Muscle of back (tissue), 3 donors: ENCODE measurements at regions not wholly inside any gene's neighbourhood (a gene's known extent, or its start where the extent isn't known, plus 50 kb on each side); places are given as distances from the start of the nearest gene placed in this dataset.
"Not testable (repeated sequence)": the region's sequence is repeated elsewhere in the genome, so short reads cannot be mapped to it uniquely, and the experiment has no call there.

Experiments
- DNase-seq, 3 donors: peaks; one replicate each; pipeline versions ENCODE4 v3.0.0 to v3.0.0-alpha.2; 2013

DNA sequence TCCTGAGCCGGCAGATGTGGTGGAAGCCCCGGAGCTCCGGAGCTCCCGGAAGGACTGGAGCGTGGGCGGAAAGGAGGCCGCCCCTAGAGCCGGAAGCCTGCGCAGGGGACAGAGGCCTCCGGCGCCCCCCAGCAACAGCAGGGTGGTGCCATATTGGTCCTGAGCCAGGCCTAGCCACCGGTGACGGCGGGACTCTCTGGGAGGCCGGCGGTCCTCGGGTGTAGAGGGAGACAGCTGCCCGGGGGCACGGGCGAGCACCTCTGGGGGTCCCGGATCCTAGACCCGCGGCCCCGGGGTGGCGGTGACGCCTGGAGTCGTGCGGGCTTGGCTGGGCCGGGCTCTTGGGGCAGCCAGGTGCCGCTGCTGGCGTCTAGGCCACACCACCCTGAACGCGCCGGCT lies 1472.2 kb downstream of the FOXD4L5 start:
- not testable (repeated sequence) for DNase-seq

GRCh38 chr9:63804205-63804604 lies 1480.8 kb downstream of the FOXD4L5 start:
- DNase-seq, result not testable (repeated sequence)

DNA sequence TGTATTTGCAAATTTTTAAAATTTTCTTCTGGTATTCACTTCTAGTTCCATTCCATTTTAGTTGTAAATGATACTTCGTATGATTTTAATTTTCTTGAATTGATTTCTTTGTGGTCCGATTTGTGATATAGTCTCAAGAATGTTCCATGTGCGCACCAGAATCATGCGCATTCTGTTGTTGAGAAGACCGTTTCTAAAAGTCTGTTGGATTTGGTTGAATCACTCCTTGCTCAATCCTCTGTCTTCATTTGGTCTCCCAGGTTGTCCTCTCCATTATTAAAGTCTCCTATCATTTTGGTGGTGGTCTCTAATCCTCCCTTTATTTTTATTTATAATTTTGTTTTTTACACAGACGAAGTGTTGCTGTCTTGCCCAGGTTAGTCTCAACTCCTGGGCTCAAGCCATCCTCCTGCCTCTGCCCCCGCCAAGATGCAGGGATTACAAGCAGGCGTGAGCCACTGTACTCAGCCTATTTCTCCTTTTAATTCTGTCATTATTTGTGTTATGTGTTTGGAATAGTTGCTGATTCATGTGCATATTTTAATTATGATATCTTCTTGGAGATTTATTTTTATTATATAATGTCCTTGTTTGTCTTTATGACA lies 1490.8 kb downstream of the FOXD4L5 start:
- not testable (repeated sequence) for DNase-seq

DNA sequence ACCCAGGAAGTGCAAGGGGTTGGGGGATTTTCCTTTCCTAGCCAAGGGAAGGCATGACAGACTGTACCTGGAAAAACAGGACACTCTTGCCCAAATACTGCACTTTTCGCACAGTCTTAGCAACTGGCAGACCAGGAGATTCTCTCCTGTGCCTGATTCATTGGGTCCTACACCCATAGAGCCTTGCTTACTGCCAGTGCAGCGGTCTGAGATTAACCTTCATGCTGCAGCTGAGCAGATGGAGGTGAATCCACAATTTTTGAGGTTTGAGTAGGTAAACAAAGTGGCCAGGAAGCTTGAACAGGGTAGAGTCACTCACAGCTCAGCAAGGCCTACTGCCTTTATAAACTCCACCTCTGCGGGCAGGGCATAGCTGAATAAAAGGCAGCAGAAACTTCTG lies 1497.6 kb downstream of the FOXD4L5 start:
- DNase-seq, result not testable (repeated sequence)

GRCh38 chr9:63785059-63785458 lies 1500.0 kb downstream of the FOXD4L5 start:
- DNase-seq, result not testable (repeated sequence)

DNA sequence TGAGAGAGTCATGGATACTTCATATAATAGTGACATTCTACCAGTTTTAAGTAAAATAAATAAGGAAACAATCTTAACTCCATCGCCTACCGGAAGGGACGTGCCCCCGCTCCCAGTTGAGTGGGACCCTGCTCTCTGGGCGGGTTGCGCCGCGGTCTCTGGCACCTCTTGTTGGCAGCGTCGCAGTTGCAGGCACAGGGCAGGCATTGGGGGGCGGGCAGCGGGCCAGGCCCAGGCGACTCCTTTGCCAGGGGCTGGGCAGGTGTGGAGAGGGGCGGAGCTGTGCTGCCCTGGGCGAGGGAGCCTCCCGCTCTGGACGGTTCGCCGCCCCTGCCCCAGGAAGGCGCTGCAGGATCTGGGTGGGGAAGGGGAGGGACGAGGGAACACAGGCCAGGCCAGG lies 1500.6 kb downstream of the FOXD4L5 start:
- DNase-seq, result not testable (repeated sequence)

DNA sequence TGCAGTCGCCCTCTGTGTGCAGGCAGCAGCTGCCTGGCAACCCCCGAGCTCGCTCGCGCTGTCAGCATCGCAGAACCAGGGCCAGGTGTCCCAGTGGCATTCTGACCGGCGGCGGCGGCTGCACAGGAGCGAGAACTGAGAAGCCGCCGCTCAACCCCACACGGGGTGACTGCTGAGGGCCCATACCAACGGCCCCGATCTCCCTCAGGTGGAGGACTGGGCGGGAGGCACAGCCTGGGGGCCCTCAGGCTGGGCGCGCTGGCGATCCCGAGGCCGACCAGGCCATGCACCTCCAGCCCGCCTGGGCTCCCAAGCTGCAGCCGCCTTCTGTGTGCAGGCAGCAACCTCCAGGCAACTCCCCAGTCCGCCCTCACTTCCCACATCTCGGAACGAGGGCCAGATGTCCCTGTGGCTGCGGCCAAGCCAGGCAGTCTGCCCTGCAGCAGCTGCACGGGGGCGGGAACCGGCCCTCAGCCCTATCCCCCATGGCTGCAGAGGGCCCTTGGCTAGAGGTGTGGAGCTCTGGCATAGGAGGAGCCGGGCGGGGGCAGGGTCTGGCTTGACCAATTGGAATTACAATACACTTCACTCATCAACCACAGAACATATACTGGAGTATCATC lies 1503.1 kb downstream of the FOXD4L5 start:
- DNase-seq, result not testable (repeated sequence)

DNA sequence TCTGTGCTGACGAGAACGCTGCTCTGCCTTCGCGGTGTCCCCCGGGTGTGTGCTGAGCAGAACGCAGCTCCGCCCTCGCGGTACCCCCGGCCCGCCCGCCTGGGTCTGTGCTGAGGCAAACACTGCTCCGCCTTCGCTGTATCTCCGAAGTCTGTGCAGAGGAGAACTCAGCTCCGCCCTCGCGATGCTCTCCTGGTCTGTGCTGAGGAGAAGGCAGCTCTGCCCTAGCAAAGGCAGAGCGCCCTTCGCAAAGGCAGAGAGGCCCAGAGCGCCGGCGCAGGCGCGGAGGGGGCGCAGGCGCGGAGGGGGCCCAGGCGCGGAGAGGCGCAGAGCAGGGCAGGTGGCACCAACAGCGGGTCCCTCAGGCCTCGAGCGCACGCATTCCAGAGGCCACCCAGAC lies 1503.6 kb downstream of the FOXD4L5 start:
- peak in 1 of 3 donors; percentile 5 for DNase-seq

GRCh38 chr9:63776220-63776619 lies 1508.8 kb downstream of the FOXD4L5 start:
- DNase-seq, result not testable (repeated sequence)

GRCh38 chr9:63775092-63775426 lies 1510.0 kb downstream of the FOXD4L5 start:
- DNase-seq, result not testable (repeated sequence)

GRCh38 chr9:63774369-63775091 lies 1510.5 kb downstream of the FOXD4L5 start:
- not testable (repeated sequence) for DNase-seq

DNA sequence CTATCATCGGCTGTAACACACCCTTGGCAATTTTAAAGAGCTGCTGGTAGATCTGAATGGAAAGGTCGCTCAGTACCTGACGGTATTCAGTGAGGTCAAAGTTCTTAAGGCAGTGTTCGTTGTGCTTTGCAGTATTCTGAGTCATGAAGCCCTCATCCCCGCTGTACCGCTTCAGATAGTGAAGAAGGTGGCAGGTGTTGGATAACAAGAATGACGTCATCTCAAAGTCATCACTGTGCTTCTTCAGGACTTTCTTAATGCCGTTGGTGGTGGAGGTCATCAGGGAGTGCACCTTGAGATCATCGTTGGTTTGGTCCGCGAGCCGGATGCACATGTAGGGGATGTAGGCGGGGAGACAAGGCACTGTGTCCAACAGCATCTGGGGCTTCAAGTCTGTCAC lies 1522.8 kb downstream of the FOXD4L5 start:
- DNase-seq, result not testable (repeated sequence)

DNA sequence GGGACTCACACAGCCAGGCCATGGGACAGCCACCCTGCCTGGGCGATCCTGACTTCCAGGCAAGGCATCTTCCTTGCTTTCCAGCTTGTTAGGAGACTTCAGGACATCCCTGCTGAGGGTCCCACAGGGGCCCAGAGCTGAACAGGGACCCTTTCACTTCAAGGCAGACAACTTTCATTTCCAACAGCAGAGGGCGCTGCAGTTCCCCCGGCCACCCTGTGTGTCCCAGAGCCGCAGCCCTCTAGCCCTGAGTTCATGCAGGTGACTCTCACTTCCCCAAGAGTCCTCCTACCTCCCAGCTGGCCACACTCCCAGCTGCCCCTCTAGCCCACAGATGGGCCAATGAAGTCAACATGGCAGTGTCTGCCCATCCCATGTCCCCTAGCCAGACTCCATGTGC lies 1556.0 kb downstream of the FOXD4L5 start:
- DNase-seq, result not testable (repeated sequence)

DNA sequence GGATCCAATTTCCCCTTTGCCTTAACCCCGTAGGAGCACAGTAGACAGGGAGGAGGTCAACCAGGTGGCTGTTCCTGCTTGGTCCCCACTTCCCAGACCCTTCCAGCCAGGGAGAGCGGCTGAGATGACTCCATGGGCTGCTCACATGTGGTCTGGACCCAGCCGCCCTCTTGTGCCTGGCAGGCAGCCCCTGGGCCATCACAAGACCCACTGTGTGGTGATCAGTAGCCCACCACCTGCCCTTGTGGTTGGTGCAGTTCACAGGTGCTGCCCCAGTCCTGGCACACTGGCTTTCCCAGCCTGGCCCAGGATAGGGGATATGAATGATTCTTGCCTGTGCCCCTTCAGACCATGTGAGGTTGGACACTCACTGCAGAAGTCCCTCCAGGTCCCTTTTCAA lies 1556.7 kb downstream of the FOXD4L5 start:
- DNase-seq, result no peak

DNA sequence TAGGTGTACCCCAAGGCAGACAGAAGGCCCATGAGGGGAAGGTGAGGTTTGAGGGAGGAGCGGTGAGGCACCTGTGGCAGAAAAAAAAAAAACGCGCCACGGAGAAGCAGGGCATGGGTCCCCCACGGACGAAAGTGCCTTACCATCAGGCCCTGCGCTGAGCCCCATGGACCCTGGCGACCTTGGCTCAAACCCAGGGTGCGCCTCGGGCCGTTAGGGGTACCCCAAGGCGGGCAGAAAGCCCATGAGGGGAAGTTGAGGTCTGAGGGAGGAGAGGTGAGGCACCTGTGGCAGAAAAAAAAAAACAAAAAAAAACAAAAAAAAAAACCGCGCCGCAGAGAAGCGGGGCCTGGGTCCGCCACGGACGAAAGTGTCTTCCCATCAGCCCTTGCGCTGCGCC lies 1576.7 kb downstream of the FOXD4L5 start:
- DNase-seq, result not testable (repeated sequence)

GRCh38 chr9:63704456-63704855 lies 1580.6 kb downstream of the FOXD4L5 start:
- DNase-seq, result not testable (repeated sequence)

DNA sequence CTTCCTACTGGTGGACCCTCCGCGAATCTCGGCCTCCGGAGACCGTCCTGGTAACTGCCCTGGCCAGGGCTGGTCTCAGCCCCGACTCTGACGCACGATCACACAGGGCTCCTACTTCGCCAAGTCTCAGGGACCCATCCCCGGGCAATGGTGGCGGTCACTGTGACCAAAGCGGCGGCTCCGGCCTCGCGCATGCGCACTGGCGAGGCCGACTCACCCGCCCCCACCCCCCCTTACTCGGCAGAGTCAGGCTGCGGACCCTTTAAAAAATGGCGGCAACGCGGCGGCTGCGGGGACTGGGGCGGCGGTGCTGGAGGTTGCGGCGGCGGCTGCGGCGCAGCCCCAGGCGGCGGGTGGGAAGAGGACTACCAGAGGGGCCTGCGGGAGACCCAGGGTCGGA lies 1581.3 kb downstream of the FOXD4L5 start:
- DNase-seq, result peak in 2 of 3 donors; percentile 0 to 3

GRCh38 chr9:63703138-63703665 lies 1581.8 kb downstream of the FOXD4L5 start:
- not testable (repeated sequence) for DNase-seq
